GM21786 (cell line): ENCODE measurements at regions not wholly inside any gene's neighbourhood (a gene's known extent, or its start where the extent isn't known, plus 50 kb on each side); places are given as distances from the start of the nearest gene placed in this dataset.

Source experiments
- ATAC-seq: cut with Tn5 transposase; IDR thresholded peaks from one replicate; pipeline ENCODE4 v1.9.1; 2021; ENCODE audit not compliant: unreplicated experiment

DNA sequence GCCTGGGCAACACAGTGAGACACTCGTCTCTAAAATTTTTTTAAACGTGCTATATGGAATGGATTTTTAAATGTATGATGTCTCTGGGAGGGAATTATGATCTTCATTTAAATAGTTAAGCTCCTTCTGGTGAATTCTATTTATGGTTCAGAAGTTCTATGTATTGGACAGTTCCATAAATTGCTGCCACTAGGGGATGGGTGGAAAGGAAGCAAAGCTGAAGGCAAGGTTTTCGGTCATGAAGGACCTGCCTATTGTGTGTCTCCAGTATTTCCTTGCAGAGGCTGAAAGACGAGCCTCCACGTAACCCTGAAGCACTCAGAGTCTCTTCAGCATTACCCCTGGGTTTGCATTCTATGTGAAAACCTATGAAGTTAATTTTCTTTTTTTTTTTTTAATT lies 451.5 kb upstream of the FAT1 start:
- no peak for ATAC-seq

DNA sequence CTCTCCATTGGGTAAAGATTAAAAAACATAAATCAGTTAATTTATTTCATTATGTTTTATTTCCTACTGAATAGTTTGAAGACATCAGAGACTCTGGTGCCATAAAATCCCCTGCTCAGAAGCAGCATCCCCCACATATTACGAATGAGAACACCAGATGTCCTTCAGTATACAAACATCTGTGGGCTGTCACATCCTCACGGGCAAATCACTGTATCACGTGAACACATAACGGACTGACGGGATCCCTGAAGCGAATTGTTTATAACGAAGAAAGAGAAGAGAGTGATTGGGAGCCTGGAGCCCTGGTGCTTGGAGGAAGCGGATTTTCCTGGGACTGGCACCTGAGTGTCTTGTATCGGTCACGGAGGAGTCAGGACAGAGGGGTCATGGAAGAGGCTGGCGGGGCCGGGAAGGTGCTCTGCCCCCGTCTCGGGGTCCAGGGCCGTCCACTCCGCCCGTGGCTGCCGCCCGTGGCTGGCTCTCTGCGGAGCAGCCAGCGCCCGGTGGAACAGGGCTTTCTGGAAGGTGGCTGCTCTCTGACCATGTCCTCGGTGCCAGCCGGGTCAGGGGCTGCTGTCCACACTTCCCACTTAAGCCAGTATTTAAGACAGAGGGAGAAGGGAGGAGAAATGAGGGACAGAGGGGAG lies 452.7 kb upstream of the FAT1 start:
- ATAC-seq: no peak

DNA sequence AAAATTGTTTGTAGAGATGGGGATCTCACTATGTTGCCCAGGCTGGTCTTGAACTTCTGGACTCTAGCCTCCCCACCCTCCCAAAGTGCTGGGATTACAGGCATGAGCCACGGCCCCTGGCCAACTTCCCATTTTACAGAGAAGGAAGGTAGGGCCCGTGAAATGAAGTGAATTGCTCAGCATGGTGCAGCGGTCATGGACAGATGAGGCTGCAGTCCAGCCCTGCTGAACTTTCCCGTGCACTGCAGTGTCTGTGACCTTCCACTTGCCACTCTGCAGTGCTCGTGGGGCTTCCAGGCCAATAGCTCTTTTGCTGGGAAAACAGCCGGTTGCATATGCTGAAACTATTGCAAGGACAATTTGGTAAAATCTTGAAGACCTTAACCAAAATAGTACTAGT lies 454.4 kb upstream of the FAT1 start:
- ATAC-seq: no peak

DNA sequence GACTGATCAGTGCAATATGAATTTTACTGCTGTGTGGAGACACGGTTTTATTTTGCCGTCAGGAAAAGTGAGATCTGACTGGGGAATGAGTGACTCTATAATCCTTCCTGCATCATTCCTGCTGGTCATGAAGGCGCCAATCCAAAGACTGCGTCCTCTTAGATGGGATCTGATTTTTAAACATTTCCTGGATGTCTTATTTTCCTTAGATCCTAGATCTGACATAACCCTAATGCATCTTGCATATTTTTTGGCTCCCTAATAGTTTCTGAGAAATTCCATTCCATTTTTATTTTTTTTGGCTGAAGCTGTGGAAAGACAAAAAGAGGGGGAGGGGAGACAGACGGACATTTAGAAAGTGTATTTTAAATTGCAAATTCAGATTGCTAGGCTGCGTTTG lies 454.9 kb upstream of the FAT1 start:
- ATAC-seq: no peak

DNA sequence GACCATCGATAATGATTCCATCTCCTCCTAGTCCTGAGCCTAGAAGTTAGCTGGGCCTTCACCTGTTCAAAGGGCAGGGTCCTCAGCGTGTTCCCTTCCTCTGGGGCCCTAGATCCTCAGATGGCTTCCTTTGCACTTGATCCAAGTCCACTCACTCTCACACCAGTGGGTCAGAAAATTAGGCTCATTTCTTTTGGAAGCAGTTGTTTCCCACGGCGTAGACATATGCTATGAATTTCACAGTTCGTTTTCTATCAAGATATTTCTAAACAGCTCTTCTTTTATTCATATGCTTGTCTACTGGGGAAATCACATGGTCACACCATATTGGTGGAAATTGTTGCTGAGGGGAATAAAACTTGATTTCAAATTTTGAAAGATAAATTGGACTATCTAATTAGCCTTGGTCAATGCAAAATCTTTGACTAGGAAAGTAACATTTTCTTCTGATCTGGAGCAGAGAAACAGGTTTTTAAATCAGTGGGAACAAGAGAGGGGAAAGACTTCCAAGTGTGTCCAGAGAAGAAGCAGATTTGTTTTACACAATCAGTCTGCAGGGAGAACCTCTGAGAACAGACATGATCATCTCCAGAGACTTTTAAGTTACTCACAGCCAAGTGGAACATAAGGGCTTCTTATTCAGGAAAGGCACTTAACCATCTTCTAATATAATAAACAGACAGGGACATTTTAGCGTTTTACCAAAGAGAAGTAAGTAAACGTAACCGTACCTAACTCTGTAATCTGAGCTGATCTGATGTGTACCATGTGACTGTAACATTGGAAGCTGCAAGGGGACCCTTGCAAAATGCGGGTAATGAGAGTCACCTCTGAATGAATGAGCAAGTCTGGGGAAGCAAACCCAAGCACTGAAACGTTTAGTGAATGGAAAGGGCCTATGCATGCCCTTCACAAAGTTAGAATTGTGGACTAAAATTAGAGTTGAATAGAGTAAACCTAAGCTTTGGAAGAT lies 455.7 kb upstream of the FAT1 start:
- no peak for ATAC-seq

DNA sequence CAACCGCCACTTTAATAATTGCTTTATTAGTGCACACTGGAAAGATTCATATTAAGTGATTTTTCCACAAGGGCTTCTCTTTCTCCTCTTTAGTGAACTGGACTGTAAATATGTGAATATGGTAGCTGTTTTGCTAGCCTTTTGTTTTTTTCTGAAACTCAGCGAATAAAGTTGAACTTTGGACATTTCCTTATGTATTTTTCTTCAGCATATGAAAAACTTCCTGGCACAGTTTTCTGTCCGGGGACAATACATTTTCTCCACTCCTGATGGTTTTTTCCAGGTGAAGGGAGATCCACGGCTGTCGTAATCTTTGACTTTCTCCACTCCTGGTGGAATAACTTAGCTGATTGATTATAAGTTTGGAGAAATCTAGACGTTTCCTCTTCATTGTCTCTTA lies 457.4 kb upstream of the FAT1 start:
- ATAC-seq: no peak

DNA sequence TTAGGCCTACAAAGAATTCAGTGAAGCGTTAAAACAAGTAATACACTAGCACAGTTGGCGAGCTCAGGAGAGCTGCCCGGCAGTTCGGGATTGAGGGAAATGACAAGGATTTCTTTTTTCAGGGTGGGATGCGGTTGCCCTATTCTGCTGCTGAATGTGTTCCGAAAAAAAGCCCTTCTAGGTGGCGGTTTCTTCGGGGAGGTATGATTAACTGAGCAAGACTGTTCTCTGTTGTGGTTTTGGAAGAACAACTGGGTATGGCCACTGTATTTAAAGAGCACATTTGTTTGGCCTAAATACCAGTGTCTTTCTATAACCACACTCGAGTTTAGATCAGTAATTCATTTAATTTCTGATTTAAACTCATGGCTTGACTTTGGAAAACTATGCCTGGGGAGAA lies 459.7 kb upstream of the FAT1 start:
- ATAC-seq: no peak

DNA sequence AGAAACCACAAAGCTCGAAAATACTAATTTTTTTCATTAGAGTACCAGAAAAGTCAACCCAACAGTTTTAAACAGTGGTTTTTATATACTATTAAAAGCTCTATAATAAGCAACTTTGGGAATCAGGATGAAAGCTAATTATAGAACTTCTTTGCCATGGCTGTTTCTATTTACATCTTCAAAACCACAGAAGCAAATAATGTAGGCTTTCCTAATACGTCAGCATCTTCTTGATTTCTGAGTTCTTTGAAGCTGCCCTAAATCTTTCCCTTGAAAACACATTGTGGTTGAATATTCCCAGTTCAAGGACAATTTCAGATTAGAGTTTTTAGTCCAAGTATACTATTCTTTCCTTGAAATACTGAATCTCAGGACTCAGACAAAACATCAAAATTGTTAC lies 460.2 kb upstream of the FAT1 start:
- ATAC-seq: no peak

DNA sequence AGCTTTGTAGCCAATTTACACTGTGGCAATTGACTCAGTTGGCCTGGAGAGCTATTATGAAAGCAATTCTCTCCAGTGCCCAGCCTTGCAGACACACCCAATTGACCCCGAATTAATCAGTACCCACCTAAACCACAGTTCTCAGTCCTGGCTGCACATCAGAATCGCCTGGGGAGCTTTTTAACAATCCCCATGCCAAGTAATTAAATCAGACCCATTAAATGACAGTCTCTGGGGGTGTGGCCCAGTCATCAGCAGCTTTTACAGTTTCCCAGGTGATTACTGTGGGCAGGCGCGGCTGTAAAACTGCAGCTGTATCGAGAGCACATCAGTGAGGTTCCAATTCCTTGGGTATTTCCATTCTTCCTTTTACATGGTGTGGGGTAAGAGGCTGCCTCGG lies 460.9 kb upstream of the FAT1 start:
- no peak for ATAC-seq

DNA sequence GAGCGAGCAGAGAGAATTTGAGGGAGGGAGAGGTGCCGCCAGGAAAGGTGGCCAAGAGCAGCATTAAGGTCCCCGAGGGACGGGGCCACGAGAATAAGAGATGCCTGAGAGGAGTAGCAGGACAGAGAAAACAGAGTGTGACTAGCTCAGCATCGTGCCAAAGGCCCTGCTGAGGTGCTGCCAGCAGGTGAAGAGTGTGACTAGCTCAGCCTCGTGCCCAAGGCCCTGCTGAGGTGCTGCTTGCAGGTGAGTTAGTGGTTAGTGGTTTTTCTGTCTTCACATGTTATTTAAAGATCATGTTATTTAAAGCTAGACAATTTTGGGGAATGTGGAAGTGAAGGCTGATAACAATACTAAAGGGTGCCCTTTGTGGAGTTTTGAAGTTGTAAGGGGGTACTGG lies 464.5 kb upstream of the FAT1 start:
- no peak for ATAC-seq

DNA sequence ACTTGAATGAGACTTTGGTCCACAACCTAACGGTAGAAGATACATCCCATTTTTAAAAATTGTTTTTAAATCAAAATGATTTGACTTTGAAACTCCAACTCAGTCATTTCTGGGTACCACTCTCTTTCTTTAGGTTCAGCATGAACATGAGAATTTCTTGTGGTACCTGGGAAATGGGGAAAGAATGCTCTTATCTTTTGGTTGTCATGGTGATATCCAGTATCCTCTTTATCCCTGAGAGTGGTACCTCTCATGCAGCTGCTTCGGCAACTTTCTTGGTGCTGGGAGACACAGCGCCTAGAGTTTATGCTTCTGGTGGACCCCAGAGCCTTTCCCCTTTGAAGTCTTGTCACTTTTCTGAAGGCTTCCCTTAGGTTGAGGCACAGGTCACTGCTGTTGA lies 465.1 kb upstream of the FAT1 start:
- no peak for ATAC-seq

DNA sequence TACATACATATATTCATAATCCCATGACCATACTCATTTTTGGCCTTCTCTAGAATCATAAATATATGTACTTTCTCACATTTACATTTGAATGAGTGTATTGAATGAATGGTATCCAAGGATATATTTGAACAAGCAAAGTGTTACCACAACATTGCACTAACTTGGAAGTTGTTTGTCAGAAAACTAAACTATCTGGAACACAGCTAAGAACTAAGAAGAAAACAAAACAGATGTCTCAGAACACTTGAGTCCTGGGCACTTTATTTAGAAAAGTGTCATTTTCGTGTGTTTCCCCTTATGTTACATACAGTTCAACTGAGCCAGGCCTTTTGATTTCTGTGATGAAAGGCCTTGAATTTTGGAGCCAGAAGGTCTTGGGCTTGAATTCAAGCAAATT lies 466.7 kb upstream of the FAT1 start:
- no peak for ATAC-seq

DNA sequence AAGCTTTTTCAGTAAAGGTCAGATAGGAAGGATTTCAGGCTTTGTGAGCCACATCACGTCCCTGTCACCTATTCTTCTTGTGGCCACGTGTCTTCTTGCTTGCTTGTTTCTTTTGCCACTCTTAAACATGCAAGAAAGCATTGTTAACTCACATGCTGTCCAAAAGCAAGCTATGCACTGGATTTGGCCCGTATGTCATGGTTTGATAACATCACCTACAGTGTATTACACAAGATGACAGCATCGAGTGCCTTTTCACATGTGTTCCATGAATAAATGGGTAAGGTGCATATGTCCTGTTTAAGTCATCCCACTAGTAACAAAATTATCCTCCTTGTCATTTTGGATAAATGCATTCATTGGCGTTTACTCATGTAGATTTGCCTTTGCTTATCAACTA lies 468.0 kb upstream of the FAT1 start:
- ATAC-seq: no peak

DNA sequence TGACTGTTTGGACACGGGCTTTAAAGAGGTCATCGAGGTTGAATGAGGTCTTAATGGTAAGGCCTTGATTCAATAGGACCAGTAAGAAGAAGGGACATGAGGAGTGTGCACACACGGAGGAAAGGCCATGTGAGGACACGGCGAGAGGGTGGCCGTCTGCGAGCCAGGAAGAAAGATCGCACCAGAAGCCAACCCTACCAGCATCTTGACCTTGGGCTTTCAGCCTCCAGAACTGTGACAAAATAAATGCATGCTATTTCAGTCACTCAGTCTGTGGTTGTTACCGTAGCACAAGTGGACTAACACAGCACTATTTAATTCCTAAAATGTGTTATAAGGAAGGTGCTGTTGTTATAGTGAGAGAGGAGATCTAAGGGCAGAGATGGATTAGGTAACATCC lies 468.6 kb upstream of the FAT1 start:
- ATAC-seq: no peak

DNA sequence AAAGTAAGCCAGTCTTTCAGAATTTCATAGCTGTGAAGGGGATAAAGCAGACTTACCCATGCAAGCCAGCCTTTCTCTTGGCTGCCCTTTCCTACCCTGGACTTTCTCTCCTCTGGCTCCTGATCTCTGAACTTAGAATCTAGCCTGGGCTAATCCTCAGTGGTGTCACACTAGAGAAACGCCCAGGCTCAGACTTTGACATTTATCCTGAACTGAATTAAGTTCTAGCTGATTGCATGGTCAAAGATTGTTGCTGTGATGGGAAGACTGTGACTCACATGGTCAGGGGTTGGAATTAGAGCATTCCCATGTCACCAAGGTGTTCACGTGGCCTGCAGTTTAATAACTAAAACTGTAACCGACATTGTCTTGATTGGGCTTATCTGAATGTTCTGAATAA lies 469.5 kb upstream of the FAT1 start:
- ATAC-seq: no peak

DNA sequence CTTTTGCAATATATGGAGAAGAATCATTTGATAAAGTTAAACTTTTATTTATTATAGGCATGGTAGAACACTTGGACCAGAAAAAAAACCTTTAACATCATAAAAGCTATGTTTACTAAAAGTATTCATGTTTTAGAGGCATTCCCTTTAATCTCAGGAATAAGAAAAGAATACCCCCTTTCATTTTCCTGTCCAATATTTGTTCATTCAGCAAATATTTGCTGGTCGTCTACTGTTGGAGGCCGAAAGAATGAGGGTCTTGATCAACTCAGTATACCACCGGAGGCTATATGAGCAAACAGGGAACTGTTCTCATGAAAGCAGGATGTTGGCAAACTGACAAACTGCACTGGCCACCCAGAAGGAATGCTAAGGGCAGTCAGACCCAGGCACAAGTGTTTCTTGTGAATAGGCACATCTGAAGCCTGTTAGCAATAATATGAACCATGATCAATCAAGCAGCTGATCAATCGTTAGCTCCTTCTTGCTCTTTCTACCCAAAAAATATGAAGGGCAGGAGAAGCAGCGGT lies 480.8 kb upstream of the FAT1 start:
- ATAC-seq: no peak

DNA sequence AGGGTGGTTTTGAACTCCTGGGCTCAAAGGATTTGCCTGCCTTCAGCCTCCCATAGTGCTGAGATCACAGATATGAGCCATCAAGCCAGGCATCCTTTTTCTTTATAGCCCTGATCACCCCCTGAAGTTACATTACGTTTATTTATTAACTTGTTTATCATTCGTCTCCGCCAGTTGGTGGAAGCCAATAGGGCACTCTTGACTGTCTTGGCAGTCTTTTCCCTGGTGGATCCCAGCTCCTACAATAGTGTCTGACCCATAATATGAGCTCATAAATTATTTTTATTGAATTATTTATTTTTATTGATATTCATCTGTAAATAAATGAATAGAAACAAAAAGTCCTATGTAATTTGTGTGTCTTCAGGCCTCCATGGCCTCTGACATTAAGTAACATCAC lies 484.3 kb upstream of the FAT1 start:
- no peak for ATAC-seq

DNA sequence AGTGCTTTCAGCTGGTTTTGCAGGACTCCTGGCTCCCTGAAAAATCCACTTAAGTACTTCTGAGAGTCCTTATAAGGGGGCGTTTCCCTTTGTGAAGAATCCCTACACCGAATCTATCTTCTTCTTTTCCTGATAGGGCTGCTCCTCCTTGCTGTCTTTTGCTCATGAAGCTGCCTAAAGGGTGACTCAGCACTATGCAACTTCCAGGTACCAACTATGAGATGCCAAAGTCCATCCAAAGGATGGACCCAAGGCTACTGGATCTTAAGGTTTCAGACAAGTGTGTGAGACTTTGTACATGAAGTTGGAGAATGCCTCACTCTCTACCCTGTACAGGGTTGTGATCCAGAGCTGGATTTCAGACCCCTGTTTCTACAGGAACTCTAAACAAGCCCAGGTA lies 485.0 kb upstream of the FAT1 start:
- no peak for ATAC-seq

DNA sequence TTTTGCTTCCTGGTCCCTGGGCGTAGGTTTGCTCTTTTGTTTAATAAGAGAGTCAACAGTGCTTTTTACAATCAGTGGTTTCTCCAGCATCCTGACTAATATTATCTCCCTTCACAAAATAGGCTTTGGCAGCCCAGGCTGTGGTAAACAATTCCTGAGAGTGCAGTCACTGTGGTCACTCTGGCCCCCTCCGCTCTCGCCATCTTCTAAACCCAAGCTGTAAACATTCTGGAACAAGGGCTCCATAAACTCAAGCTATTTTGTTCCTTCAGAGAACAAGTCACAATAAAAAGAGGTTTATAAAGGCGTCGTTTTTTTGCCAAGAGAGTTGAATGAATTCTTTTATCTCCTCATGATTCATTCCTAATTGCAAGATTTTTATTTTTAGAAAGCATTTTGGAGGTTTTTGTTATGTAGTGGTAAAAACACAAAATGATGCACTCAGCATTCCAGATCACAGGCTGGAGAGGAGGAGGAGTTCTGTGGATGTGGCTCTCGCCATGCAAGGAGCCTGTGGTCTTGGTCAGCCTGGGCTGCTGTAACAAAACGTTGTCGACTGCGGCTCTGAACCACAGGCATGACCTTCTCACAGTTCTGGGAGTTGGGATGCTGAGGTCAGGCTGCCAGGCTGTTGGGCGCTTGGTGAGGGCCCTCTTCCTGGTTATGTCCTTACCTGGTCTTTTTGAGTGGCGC lies 486.4 kb upstream of the FAT1 start:
- no peak for ATAC-seq

DNA sequence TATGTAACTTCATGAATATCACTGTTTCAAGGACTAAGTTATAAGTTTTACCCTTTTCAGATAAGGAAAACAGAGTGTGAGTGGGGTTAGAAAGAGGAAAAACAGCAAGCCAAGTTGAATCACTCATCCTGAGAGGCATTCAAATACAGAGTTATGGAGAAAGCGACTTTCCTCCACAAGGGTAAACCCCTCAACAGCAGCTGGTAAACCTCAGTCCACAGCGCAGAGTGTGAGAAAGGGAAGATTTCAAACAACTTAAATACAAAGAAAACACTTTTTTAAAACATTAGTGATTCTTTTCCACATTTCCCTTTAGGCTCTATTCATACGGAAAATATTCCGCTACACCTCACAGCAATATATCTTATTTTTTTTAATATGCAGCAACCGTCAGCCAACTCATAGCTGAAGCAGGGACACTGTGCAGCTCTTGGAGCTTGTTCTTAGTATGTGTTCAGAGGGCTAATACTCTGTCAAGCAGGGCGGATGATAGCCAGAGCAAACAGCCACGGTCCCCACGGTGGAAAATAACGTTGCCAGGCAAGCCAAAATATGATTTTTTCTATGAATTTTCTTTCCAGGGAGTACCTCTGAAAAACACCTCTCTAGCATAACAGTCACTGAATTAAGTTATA lies 488.9 kb upstream of the FAT1 start:
- ATAC-seq: no peak

DNA sequence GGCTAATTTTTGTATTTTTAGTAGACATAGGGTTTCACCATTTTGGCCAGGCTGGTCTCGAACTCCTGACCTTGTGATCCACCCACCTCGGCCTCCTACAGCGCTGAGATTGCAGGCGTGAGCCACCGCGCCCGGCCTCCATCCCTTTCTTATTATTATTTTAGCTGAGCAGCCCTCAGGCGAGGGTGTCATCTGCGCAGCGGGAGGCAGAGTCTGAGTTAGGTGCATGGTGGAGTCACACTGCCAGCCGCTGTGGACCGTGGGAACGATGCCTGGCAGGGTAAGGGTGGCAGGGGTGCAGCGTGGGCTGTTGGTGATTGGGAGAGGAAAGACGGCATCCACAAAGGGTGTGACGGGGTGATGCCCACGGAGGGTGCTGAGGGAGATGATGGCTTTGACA lies 491.8 kb upstream of the FAT1 start:
- ATAC-seq: no peak
